NB4 (cell line): ENCODE measurements at regions not wholly inside any gene's neighbourhood (a gene's known extent, or its start where the extent isn't known, plus 50 kb on each side); places are given as distances from the start of the nearest gene placed in this dataset.

Experiments used
- DNase-seq: peaks from one replicate; pipeline ENCODE4 v3.0.0; 2010; ENCODE audit warnings: low read depth
- H3K4me3 ChIP-seq: one replicate; pipeline ENCODE4 v1.5.1; 2011; ENCODE audit warnings: mild to moderate bottlenecking, low read depth, low read length, moderate library complexity
- CTCF ChIP-seq: IDR thresholded peaks from one replicate; pipeline ENCODE4 v1.5.1; 2012; ENCODE audit warnings: low read depth, low read length
- MYC ChIP-seq: IDR thresholded peaks from 2 replicates; pipeline ENCODE4 v1.6.1; 2011; ENCODE audit warnings: low read depth, low read length
- POLR2A ChIP-seq: IDR thresholded peaks from 2 replicates; pipeline ENCODE4 v1.6.1; 2011; ENCODE audit warnings: mild to moderate bottlenecking; ENCODE audit not compliant: insufficient read length; ENCODE audit errors: extremely low read depth
- TF ChIP-seq, protein P1 (sequence below): IDR thresholded peaks from 2 replicates; pipeline ENCODE4 v1.6.1; 2011; ENCODE audit warnings: low read depth, low read length

- TF ChIP-seq CTCF (no peak), POLR2A (no peak), MYC (no peak)
- TF ChIP-seq, protein P1, sequence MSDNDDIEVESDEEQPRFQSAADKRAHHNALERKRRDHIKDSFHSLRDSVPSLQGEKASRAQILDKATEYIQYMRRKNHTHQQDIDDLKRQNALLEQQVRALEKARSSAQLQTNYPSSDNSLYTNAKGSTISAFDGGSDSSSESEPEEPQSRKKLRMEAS = no peak
- no peak for DNase-seq
- H3K4me3 ChIP-seq = no peak overlapping the region
Measured at GRCh38 chr9:28934111-28934510, 1360.8 kb upstream of the C9orf72 start.

- TF ChIP-seq, protein P1 = no peak
- TF ChIP-seq CTCF (no peak), MYC (no peak), POLR2A (no peak)
- no peak for DNase-seq
- no peak overlapping the region for H3K4me3 ChIP-seq
Measured at GRCh38 chr9:28938981-28939380, 1365.7 kb upstream of the C9orf72 start.

DNA sequence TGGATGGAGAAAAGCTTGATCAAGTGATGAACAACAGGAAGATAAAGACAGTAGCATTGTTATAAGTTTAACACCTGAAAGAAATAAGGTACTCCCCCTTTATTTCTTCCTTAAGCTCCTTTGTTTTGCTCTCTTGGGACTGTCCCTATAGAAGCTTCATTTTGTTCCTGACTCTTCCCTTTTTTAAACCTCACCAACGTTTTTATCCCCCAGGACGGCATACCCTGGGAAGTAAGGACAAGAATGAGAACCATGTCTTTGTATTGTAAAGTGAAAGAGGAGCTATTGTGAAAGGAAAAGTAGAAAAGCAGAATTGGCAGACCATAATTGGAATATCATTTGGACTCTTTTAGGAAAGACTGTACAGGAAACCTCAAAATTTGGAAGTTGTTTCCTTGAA lies 1368.6 kb upstream of the C9orf72 start:
- H3K4me3 ChIP-seq = no peak overlapping the region
- no peak for DNase-seq
- TF ChIP-seq, protein P1 = no peak
- no peak for TF ChIP-seq CTCF
- TF ChIP-seq POLR2A = no peak
- TF ChIP-seq MYC = no peak

- H3K4me3 ChIP-seq = no peak overlapping the region
- TF ChIP-seq CTCF (no peak), POLR2A (no peak), MYC (no peak)
- TF ChIP-seq, protein P1 = no peak
- no peak for DNase-seq
Measured at GRCh38 chr9:28942941-28943340, 1369.7 kb upstream of the C9orf72 start.

DNA sequence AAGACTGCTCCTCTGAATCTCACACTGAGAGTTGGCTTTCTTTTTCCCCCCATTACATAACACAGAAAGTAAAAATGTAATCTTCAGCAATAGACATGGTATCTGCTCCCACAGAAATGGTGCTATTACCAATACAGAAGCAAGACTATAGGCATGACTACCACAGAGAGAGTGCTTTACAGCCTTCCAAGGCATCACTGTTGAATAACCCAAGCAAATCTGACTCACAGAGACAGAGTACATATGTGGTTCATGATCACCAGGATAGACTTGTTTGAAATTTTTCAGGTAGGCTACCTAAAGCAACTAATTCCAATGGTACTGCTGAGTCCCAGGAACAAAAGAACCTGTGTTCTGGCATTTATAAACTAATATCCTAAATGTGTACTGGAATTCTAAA lies 1373.4 kb upstream of the C9orf72 start:
- TF ChIP-seq POLR2A = no peak
- no peak for TF ChIP-seq CTCF
- TF ChIP-seq MYC = no peak
- TF ChIP-seq, protein P1 = no peak
- DNase-seq = no peak

GRCh38 chr9:28951945-28952344 lies 1378.7 kb upstream of the C9orf72 start:
- H3K4me3 ChIP-seq = no peak overlapping the region
- DNase-seq = peak; percentile 50
- TF ChIP-seq, protein P1 = no peak
- TF ChIP-seq CTCF = peak; percentile 74

More for the DNA sequence above, 1373.4 kb upstream of the C9orf72 start:
- no peak overlapping the region for H3K4me3 ChIP-seq
